Sigmoid colon (tissue), 4 donors: ENCODE measurements at regions not wholly inside any gene's neighbourhood (a gene's known extent, or its start where the extent isn't known, plus 50 kb on each side); places are given as distances from the start of the nearest gene placed in this dataset.

Source experiments
- EP300 ChIP-seq, 4 donors: sonication (generic); formaldehyde crosslinking; IDR thresholded peaks; one replicate each; pipeline ENCODE4 v1.6.1; 2017; ENCODE audit warnings: antibody characterized with exemption in 4 of 4
- POLR2A ChIP-seq, 2 donors: fragments of 450-650 bp; IDR thresholded peaks; one replicate each; pipeline ENCODE4 v1.6.1; 2016; ENCODE audit warnings: antibody characterized with exemption in 2 of 2, mild to moderate bottlenecking in 2 of 2, moderate library complexity in 2 of 2
- POLR2AphosphoS5 ChIP-seq, 4 donors: sonication (generic); formaldehyde crosslinking; IDR thresholded peaks; one replicate each; pipeline ENCODE4 v1.6.1; 2017; ENCODE audit warnings: antibody characterized with exemption in 4 of 4
- TF ChIP-seq, protein P1 (sequence below), 4 experiments: fragments of 450-650 bp in 3 of 4; fragments of 200-600 bp in 1 of 4; IDR thresholded peaks; one replicate each; pipeline ENCODE4 v1.5.1; 2016 to 2019; ENCODE audit warnings: antibody characterized with exemption in 4 of 4, mild to moderate bottlenecking in 3 of 4, moderate library complexity in 2 of 4

DNA sequence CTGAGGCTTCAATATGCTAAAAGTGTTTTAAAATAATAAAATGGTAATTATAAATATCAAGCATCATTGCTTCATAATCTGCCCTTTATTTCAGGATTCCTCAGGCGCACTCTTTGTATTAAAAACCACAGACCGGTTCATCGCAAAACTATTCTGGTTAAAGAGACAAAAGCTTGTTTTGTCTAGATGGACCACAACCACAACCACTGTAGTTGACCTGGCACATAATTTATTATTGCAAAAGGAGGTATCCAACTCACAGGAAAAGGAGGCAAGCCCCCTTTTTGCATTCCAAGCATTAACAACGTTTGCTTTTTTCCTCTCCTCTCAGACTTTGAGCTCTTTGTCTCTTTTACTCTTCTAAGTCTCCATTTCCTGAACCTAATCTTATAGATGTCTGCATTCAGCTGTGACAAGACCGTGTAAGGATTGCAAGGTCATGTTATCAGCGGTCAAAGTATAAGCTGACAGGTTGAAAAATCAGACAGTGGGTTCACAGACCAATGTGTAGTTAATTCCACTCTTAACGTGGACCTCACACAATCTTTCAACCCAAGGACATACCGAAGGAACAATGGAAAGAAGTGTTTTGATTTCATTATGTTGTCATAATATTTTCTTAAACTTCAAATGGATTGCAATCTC lies 1057.6 kb downstream of the GALC start:
- TF ChIP-seq, protein P1, sequence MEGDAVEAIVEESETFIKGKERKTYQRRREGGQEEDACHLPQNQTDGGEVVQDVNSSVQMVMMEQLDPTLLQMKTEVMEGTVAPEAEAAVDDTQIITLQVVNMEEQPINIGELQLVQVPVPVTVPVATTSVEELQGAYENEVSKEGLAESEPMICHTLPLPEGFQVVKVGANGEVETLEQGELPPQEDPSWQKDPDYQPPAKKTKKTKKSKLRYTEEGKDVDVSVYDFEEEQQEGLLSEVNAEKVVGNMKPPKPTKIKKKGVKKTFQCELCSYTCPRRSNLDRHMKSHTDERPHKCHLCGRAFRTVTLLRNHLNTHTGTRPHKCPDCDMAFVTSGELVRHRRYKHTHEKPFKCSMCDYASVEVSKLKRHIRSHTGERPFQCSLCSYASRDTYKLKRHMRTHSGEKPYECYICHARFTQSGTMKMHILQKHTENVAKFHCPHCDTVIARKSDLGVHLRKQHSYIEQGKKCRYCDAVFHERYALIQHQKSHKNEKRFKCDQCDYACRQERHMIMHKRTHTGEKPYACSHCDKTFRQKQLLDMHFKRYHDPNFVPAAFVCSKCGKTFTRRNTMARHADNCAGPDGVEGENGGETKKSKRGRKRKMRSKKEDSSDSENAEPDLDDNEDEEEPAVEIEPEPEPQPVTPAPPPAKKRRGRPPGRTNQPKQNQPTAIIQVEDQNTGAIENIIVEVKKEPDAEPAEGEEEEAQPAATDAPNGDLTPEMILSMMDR (IDR thresholded peaks at IDR 0.05): no peak
- TF ChIP-seq EP300 (IDR thresholded peaks at IDR 0.05): no peak
- TF ChIP-seq POLR2A (IDR thresholded peaks at IDR 0.05): no peak
- no peak for TF ChIP-seq POLR2AphosphoS5 (IDR thresholded peaks at IDR 0.05)
